ENCODE measurements at regions not wholly inside any gene's neighbourhood (a gene's known extent, or its start where the extent isn't known, plus 50 kb on each side); places are given as distances from the start of the nearest gene placed in this dataset.

- TF ChIP-seq EGR1 (IDR thresholded peaks at IDR 0.05), result no peak
- TF ChIP-seq CREB1 (IDR thresholded peaks at IDR 0.05; ENCODE audit: low read depth), result no peak
- TF ChIP-seq FOXM1 (IDR thresholded peaks at IDR 0.05; ENCODE audit: borderline replicate concordance, low read depth), result no peak
- TF ChIP-seq ZBTB7A (IDR thresholded peaks at IDR 0.05; ENCODE audit: low read depth), result no peak
- no peak for TF ChIP-seq EP300 (IDR thresholded peaks at IDR 0.05; ENCODE audit: borderline replicate concordance)
- TF ChIP-seq RAD21 (IDR thresholded peaks at IDR 0.05; ENCODE audit: low read depth), result no peak
- TF ChIP-seq, protein P1, sequence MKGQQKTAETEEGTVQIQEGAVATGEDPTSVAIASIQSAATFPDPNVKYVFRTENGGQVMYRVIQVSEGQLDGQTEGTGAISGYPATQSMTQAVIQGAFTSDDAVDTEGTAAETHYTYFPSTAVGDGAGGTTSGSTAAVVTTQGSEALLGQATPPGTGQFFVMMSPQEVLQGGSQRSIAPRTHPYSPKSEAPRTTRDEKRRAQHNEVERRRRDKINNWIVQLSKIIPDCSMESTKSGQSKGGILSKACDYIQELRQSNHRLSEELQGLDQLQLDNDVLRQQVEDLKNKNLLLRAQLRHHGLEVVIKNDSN (IDR thresholded peaks at IDR 0.05), result no peak
- no peak for TF ChIP-seq MAX (IDR thresholded peaks at IDR 0.05)
- TF ChIP-seq TEAD4 (IDR thresholded peaks at IDR 0.05), result no peak
- TF ChIP-seq, protein P2, sequence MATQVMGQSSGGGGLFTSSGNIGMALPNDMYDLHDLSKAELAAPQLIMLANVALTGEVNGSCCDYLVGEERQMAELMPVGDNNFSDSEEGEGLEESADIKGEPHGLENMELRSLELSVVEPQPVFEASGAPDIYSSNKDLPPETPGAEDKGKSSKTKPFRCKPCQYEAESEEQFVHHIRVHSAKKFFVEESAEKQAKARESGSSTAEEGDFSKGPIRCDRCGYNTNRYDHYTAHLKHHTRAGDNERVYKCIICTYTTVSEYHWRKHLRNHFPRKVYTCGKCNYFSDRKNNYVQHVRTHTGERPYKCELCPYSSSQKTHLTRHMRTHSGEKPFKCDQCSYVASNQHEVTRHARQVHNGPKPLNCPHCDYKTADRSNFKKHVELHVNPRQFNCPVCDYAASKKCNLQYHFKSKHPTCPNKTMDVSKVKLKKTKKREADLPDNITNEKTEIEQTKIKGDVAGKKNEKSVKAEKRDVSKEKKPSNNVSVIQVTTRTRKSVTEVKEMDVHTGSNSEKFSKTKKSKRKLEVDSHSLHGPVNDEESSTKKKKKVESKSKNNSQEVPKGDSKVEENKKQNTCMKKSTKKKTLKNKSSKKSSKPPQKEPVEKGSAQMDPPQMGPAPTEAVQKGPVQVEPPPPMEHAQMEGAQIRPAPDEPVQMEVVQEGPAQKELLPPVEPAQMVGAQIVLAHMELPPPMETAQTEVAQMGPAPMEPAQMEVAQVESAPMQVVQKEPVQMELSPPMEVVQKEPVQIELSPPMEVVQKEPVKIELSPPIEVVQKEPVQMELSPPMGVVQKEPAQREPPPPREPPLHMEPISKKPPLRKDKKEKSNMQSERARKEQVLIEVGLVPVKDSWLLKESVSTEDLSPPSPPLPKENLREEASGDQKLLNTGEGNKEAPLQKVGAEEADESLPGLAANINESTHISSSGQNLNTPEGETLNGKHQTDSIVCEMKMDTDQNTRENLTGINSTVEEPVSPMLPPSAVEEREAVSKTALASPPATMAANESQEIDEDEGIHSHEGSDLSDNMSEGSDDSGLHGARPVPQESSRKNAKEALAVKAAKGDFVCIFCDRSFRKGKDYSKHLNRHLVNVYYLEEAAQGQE (IDR thresholded peaks at IDR 0.05; ENCODE audit: low read depth), result no peak
- no peak for TF ChIP-seq YY1 (IDR thresholded peaks at IDR 0.05; ENCODE audit: low read depth)
- TF ChIP-seq TCF12 (IDR thresholded peaks at IDR 0.05; ENCODE audit: low read depth), result no peak
These were observed 915.9 kb downstream of the PDHA2 start for GRCh38 chr4:96755569-96756484.

GRCh38 chr4:96756584-96756983 is 916.7 kb downstream of the PDHA2 start:
- TF ChIP-seq NFIC (IDR thresholded peaks at IDR 0.05), result no peak
- TF ChIP-seq, protein P1 (IDR thresholded peaks at IDR 0.05), result no peak
- TF ChIP-seq MAX (IDR thresholded peaks at IDR 0.05), result no peak
- no peak for TF ChIP-seq TAF1 (IDR thresholded peaks at IDR 0.05; ENCODE audit: low read depth)

DNA sequence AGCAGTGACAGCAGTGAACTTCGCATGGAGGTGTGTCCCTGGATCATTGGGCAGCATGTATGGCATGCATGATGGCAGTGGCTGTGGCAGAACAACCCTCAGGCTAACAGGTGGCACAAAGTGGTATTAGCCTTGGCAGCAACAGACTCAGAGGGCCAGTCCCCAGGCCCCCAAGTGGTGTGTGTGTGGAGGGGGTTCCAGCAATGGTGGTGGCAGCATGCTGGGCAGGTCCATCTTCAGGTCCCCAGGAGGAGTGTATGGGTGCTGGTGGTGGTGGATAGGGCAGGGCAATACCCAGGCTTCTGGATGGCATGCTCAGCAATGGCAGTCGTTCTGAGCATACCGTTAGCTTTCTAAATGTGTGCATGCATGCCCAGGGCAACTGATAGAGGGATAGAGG is 923.7 kb downstream of the PDHA2 start:
- no peak for TF ChIP-seq TAF1 (IDR thresholded peaks at IDR 0.05; ENCODE audit: low read depth)
- TF ChIP-seq CREB1 (IDR thresholded peaks at IDR 0.05; ENCODE audit: low read depth), result no peak
- no peak for TF ChIP-seq EGR1 (IDR thresholded peaks at IDR 0.05)

DNA sequence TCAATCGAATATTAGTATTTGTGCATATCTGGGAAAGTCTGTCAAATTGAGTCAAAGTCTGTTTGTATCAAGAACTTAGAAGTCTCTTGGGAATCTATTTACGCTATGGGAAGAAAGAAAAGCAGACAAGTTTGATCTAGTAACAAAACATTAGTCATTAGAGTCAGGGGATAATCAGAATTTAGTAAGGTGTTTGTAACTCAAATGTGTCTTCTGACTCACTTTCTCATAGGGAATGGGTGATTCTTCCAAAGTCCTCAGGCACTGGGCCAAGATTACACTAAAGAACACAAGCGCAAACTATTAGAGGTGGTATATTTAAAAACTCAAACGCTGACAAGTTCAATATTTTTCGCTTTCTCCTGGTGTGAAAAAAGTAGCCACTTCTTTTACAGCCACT is 926.5 kb downstream of the PDHA2 start:
- TF ChIP-seq FOXM1 (IDR thresholded peaks at IDR 0.05; ENCODE audit: borderline replicate concordance, low read depth) (no peak), CREB1 (IDR thresholded peaks at IDR 0.05; ENCODE audit: low read depth) (no peak), ZBTB7A (IDR thresholded peaks at IDR 0.05; ENCODE audit: low read depth) (no peak), EGR1 (IDR thresholded peaks at IDR 0.05) (no peak), YY1 (IDR thresholded peaks at IDR 0.05; ENCODE audit: low read depth) (no peak), MAX (IDR thresholded peaks at IDR 0.05) (no peak), EP300 (IDR thresholded peaks at IDR 0.05; ENCODE audit: borderline replicate concordance) (no peak), CEBPB (IDR thresholded peaks at IDR 0.05) (no peak)
- TF ChIP-seq, protein P2 (IDR thresholded peaks at IDR 0.05; ENCODE audit: low read depth), result no peak

GRCh38 chr4:96767815-96768480 is 928.1 kb downstream of the PDHA2 start:
- no peak for TF ChIP-seq YY1 (IDR thresholded peaks at IDR 0.05; ENCODE audit: low read depth)
- TF ChIP-seq MAX (IDR thresholded peaks at IDR 0.05), result no peak
- TF ChIP-seq FOXM1 (IDR thresholded peaks at IDR 0.05; ENCODE audit: borderline replicate concordance, low read depth), result no peak
- TF ChIP-seq TEAD4 (IDR thresholded peaks at IDR 0.05), result no peak
- TF ChIP-seq TCF12 (IDR thresholded peaks at IDR 0.05; ENCODE audit: low read depth), result no peak
- TF ChIP-seq, protein P1 (IDR thresholded peaks at IDR 0.05), result no peak
- no peak for TF ChIP-seq ZBTB7A (IDR thresholded peaks at IDR 0.05; ENCODE audit: low read depth)
- no peak for TF ChIP-seq CEBPB (IDR thresholded peaks at IDR 0.05)
- TF ChIP-seq RAD21 (IDR thresholded peaks at IDR 0.05; ENCODE audit: low read depth), result no peak

Data from Ishikawa (cell line).